ENCODE measurements at regions not wholly inside any gene's neighbourhood (a gene's known extent, or its start where the extent isn't known, plus 50 kb on each side); places are given as distances from the start of the nearest gene placed in this dataset.
"Not testable (repeated sequence)": the region's sequence is repeated elsewhere in the genome, so short reads cannot be mapped to it uniquely, and the experiment has no call there.

GRCh38 chr2:125736306-125736705 lies 919.7 kb upstream of the GYPC start:
- no peak for DNase-seq

DNA sequence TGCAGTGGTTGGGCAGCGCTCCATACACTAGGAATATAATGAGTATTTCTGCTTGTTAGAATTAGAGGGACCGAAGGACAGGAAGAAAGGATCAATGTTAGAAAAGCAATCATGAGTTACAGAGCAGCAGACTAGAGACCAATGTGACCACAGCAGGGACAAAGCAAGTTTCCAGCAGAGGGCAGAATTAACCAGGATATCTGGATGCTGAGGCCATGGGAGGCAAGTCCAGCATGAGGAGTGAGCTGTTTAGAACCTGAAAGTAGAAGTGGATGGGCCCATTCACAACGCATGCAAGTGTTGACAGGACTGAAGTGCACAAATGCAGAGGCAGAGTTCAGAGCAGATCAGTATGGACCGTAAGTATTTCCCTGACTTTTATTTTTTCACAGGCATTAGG lies 910.4 kb upstream of the GYPC start:
- peak in 2 of 3 donors; percentile 6 to 10 for DNase-seq

GRCh38 chr2:125746321-125747164 lies 909.4 kb upstream of the GYPC start:
- no peak for DNase-seq

- no peak for DNase-seq
These were observed 908.9 kb upstream of the GYPC start for GRCh38 chr2:125747165-125747425.

DNA sequence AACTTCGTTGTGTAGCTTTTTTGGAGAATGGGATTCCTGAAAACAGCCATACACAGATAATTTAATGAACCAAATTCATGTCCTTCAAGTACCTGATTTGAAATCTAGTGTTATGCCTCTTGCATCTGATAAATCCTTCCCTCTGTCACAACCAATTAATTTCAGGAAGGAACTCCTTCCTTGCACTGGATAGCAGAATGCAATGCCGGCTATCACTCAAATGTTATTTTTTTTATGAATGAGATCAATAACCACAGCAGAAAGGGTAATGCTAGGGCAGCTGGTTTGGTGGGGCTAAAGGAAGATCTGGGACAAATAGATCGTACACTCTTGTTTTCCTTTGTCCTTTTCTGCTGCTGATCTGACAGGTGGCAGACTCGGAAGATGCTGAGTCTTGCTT lies 899.5 kb upstream of the GYPC start:
- no peak for DNase-seq

DNA sequence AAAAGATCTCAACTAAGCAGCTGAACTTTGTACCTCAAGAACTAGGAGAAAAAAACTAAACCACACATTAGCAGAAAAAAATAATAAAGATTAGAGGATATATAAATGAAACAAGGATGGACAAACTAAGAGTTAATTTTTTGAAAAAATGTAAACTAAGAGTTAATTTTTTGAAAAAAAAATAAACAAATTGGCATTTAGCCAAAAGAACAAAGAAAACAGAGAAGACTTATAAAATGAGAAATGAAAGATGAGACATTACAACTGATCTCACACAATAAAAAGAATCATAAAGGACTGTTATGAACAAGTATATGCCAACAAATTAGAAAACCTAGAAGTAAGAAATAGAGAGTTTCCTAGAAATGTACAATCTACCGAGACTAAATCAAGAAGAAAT lies 859.2 kb upstream of the GYPC start:
- no peak for DNase-seq

GRCh38 chr2:125797192-125797591 lies 858.8 kb upstream of the GYPC start:
- DNase-seq: no peak

GRCh38 chr2:125822746-125823145 lies 833.2 kb upstream of the GYPC start:
- no peak for DNase-seq

- not testable (repeated sequence) for DNase-seq
These were observed 830.2 kb upstream of the GYPC start for GRCh38 chr2:125825781-125826180.

DNA sequence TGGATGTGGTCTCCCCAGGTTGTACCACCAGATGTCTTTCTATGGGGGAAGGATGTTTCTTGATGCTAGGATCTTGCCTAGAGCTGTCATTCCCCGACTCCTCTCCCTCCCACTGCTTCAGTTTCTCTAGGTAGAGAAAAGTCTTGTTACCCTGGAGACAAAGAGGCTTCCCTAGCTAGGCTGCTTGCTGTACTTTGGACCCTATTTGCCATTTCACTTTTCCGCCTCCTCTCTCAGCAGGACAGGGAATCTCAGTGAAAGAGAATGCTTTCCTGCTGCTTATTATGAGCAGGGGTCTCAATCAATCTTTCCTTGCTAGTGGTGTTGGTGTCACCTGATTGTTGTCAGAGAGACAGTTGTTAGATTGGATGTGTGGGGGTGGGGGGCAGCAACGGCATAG lies 818.8 kb upstream of the GYPC start:
- DNase-seq: no peak

GRCh38 chr2:125837611-125838010 lies 818.3 kb upstream of the GYPC start:
- DNase-seq: no peak

DNA sequence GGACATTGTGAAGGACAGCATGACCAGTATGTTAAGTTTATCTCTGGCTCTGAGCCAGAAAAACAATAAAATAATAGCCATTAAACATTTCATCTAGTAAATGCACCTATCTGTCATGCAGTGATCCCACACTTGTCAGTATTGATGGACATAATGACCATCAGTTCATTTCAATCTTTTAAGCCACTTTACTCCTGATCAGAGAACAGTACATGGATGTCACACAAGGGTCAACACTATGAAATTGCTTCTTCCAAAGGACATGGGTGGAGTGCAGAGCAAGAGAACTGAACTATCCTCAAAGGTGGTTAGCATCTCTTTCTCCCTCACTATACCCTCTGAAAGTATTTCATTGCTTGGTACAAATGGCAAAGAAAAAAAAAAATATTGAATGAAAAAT lies 816.0 kb upstream of the GYPC start:
- no peak for DNase-seq

DNA sequence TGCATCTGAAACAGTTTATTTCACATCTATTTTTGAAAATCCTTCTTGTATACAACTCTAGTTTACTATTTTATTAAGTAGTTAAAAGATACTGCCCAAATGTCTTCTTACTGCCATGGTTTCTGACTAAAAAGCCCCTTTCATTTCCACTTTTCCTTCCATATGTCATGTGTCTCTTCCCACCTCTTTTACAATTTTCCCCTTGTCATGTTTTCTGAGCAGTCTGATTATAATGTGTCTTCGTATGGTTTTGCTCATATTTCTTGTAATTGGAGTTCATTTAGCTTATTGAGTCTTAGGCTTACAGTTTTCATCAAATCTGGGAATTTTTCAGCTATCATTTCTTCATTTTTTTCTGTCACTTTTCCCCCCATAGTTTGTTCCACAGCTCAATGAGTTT lies 813.9 kb upstream of the GYPC start:
- no peak for DNase-seq

- no peak for DNase-seq
These were observed 805.4 kb upstream of the GYPC start for GRCh38 chr2:125850541-125850940.

GRCh38 chr2:125852364-125852763 lies 803.6 kb upstream of the GYPC start:
- no peak for DNase-seq

- DNase-seq: no peak
These were observed 802.3 kb upstream of the GYPC start for GRCh38 chr2:125853626-125854025.

DNA sequence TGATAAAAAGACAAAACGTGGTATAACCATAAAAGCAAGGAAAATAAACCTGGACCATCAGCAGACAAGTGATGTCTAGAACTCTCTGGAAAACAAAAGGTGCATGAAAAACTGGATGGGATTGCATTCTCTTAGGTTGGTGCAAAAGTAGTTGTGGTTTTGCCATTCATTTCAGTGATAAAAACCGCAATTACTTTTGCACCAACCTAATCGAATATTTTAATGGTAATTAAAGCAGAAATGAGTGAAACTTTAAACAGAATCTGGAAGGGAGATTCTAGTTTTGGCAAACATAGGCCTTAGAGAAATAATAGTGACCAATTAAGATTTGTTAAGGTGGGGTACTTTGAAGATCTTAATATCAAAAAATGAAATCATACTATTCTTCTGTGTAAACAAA lies 800.8 kb upstream of the GYPC start:
- no peak for DNase-seq

DNA sequence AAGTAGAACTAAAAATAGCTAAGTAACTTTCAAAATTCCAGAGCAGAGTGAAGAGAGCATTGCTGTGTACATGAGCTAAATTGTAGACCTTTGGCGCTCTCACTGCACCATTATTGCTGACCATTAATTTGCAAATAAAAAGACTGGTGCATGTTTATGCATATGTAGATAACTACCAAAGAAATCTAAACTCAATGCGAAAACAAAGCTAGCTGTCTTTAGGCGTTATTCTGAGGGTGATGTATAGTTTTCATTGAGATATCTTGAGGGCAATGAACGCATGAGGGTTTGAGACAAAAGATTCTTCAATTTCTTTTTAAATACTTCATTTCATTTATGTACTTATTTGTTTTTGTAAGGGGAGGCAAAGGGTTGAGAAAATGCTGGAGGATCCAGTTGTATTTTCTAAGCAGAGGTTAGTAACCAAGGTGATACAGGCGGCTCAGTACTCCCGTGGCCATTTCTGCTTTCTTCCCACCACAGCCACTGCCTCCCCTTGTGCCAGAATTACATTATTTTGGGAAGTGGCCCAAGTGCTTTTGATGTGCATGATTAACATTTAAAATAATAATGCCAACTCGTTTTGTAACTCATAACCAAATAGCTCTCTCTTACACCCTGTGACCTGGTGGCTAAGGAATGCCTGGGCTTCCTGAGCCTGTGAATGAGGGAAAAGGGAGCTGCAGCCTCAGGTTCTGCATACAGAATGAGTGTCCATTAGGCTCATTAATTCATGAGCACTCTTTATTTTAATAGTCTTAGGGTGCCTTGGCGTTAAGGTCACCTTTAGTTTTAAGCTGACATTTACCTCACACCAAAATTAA lies 797.8 kb upstream of the GYPC start:
- DNase-seq: no peak

- no peak for DNase-seq
These were observed 794.5 kb upstream of the GYPC start for GRCh38 chr2:125861461-125861860.

- no peak for DNase-seq
These were observed 788.0 kb upstream of the GYPC start for GRCh38 chr2:125867908-125868307.

DNA sequence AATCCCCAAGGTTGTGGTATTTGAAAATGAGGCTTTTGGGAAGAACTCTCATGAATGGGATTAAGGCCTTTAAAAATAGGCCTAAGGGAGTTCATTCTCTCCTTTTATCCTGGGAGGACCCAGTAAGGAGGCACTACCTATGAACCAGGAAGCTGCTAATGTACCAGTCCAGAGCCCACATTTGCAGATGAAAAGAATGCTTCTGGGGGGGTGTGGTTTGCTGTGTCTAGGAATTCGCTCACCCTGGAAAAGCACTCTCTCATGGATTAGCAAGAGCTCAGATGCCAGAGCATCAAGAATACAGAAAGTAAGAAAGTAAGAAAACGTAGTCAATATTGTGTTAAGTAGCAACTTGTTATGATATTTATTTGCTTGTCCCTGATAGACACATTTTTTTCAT lies 785.7 kb upstream of the GYPC start:
- no peak for DNase-seq

DNA sequence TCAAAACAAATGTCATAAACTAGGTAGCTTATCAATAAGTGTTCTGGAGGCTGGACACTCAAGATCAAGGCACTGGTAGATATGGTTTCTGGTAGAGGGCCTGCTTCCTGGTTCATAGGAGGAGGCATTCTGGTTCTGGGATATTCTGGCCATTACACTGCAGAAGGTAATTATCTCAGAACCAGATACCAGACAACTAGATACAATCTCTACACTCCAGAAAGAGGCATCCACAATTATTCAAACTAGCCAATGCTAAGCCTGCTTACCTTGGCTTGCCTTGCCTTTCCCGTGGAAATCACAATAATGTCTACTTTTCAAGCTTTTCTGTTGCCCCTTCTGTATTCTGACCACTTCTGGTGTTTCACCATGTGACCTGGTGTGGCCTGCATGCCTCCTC lies 785.2 kb upstream of the GYPC start:
- no peak for DNase-seq

- no peak for DNase-seq
These were observed 781.4 kb upstream of the GYPC start for GRCh38 chr2:125874564-125874963.

GRCh38 chr2:125885340-125885739 lies 770.6 kb upstream of the GYPC start:
- no peak for DNase-seq

- DNase-seq: no peak
These were observed 769.8 kb upstream of the GYPC start for GRCh38 chr2:125886153-125886552.

Measured in suppressor macrophage treated with lipopolysaccharide for 1 hour (primary cell).